ENCODE measurements at regions not wholly inside any gene's neighbourhood (a gene's known extent, or its start where the extent isn't known, plus 50 kb on each side); places are given as distances from the start of the nearest gene placed in this dataset.

- DNase-seq (ENCODE audit: low spot score): no peak
These were observed 259.4 kb downstream of the VGLL3 start for GRCh38 chr3:86731501-86731901.

GRCh38 chr3:86723433-86723832 lies 267.5 kb downstream of the VGLL3 start:
- no peak for DNase-seq (ENCODE audit: low spot score)

GRCh38 chr3:86711634-86712033 lies 279.3 kb downstream of the VGLL3 start:
- DNase-seq (ENCODE audit: low spot score): no peak

- no peak for DNase-seq (ENCODE audit: low spot score)
These were observed 282.1 kb downstream of the VGLL3 start for GRCh38 chr3:86708893-86709292.

- no peak for DNase-seq (ENCODE audit: low spot score)
These were observed 288.5 kb downstream of the VGLL3 start for GRCh38 chr3:86702381-86702958.

- DNase-seq (ENCODE audit: low spot score): no peak
These were observed 295.2 kb downstream of the VGLL3 start for GRCh38 chr3:86695752-86696151.

- no peak for DNase-seq (ENCODE audit: low spot score)
These were observed 317.0 kb downstream of the VGLL3 start for GRCh38 chr3:86673991-86674390.

GRCh38 chr3:86661817-86662216 lies 329.1 kb downstream of the VGLL3 start:
- DNase-seq (ENCODE audit: low spot score): no peak

GRCh38 chr3:86658876-86659275 lies 332.1 kb downstream of the VGLL3 start:
- no peak for DNase-seq (ENCODE audit: low spot score)

- DNase-seq (ENCODE audit: low spot score): no peak
These were observed 336.0 kb downstream of the VGLL3 start for GRCh38 chr3:86654806-86655460.

GRCh38 chr3:86653661-86654205 lies 337.2 kb downstream of the VGLL3 start:
- DNase-seq (ENCODE audit: low spot score): no peak

GRCh38 chr3:86648087-86648486 lies 342.9 kb downstream of the VGLL3 start:
- DNase-seq (ENCODE audit: low spot score): no peak

GRCh38 chr3:86645756-86646155 lies 345.2 kb downstream of the VGLL3 start:
- DNase-seq (ENCODE audit: low spot score): no peak

- DNase-seq (ENCODE audit: low spot score): no peak
These were observed 356.6 kb downstream of the VGLL3 start for GRCh38 chr3:86634361-86634760.

- DNase-seq (ENCODE audit: low spot score): no peak
These were observed 361.4 kb downstream of the VGLL3 start for GRCh38 chr3:86629511-86629910.

GRCh38 chr3:86624192-86624591 lies 366.8 kb downstream of the VGLL3 start:
- DNase-seq (ENCODE audit: low spot score): no peak

GRCh38 chr3:86618706-86619105 lies 372.2 kb downstream of the VGLL3 start:
- no peak for DNase-seq (ENCODE audit: low spot score)

GRCh38 chr3:86605166-86605565 lies 385.8 kb downstream of the VGLL3 start:
- DNase-seq (ENCODE audit: low spot score): no peak

- no peak for DNase-seq (ENCODE audit: low spot score)
These were observed 395.3 kb downstream of the VGLL3 start for GRCh38 chr3:86595696-86596095.

GRCh38 chr3:86594838-86595237 lies 396.1 kb downstream of the VGLL3 start:
- no peak for DNase-seq (ENCODE audit: low spot score)

GRCh38 chr3:86578071-86578470 lies 412.9 kb downstream of the VGLL3 start:
- no peak for DNase-seq (ENCODE audit: low spot score)

- DNase-seq (ENCODE audit: low spot score): peak; percentile 11
These were observed 427.5 kb downstream of the VGLL3 start for GRCh38 chr3:86563400-86563970.

GRCh38 chr3:86562090-86562489 lies 428.9 kb downstream of the VGLL3 start:
- no peak for DNase-seq (ENCODE audit: low spot score)

GRCh38 chr3:86561215-86561614 lies 429.7 kb downstream of the VGLL3 start:
- no peak for DNase-seq (ENCODE audit: low spot score)

All from hematopoietic multipotent progenitor cell treated with erythropoietin and hydrocortisone succinate and interleukin-3 and kit ligand, for 17 days (in vitro differentiated cells).